ENCODE measurements at regions not wholly inside any gene's neighbourhood (a gene's known extent, or its start where the extent isn't known, plus 50 kb on each side); places are given as distances from the start of the nearest gene placed in this dataset.
"Not testable (repeated sequence)": the region's sequence is repeated elsewhere in the genome, so short reads cannot be mapped to it uniquely, and the experiment has no call there.

DNA sequence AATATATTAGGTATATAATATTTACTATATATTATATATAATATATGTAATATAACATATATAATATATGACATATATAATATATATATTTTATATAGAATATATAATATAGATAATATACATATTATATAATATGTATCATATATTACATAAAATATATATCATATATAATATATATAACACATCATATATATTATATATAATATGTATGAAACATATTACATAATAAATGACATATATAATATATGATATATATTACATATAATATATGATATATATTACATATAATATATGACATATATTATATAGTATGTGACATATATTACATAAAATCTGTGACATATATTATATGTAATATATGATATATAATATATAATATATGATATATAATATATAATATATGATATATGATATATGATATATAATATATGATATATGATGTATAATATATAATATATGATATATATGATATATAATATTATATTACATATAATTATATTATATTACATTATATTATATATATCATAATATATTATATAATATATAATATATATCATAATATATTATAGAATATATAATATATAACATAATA is 119.5 kb upstream of the RIMBP3 start:
- no peaks in the 10 kb centered on the region for H3K27me3 ChIP-seq (ENCODE audit: control insufficient read depth in 1 of 2, insufficient read depth in 2 of 2, low read length in 2 of 2)
- Mint-ChIP-seq H3K36me3 (ENCODE audit: low read depth) (no peaks in the 10 kb centered on the region), H3K9me3 (peaks cover 2% of the 10 kb centered on the region), H3K27me3 (no peaks in the 10 kb centered on the region), H3K27ac (no peak overlapping the region), H3K4me3 (no peak overlapping the region), H3K4me1 (ENCODE audit: low read depth) (no peaks in the 10 kb centered on the region)
- DNase-seq = no peak
- ATAC-seq (ENCODE audit: poor library complexity) = no peak
- H3K27ac ChIP-seq (ENCODE audit: low read depth in 1 of 2, low read length in 2 of 2) = no peak overlapping the region
- TF ChIP-seq, protein P1, sequence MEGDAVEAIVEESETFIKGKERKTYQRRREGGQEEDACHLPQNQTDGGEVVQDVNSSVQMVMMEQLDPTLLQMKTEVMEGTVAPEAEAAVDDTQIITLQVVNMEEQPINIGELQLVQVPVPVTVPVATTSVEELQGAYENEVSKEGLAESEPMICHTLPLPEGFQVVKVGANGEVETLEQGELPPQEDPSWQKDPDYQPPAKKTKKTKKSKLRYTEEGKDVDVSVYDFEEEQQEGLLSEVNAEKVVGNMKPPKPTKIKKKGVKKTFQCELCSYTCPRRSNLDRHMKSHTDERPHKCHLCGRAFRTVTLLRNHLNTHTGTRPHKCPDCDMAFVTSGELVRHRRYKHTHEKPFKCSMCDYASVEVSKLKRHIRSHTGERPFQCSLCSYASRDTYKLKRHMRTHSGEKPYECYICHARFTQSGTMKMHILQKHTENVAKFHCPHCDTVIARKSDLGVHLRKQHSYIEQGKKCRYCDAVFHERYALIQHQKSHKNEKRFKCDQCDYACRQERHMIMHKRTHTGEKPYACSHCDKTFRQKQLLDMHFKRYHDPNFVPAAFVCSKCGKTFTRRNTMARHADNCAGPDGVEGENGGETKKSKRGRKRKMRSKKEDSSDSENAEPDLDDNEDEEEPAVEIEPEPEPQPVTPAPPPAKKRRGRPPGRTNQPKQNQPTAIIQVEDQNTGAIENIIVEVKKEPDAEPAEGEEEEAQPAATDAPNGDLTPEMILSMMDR (IDR thresholded peaks at IDR 0.05) = no peak
- intact Hi-C loops (cut with DNase I, micrococcal nuclease) = no loop called here
- no peak overlapping the region for H3K4me3 ChIP-seq (ENCODE audit: low read length)
- no peaks in the 10 kb centered on the region for H3K9me3 ChIP-seq (ENCODE audit: control insufficient read depth in 1 of 2, insufficient read depth in 1 of 2, low read length in 2 of 2)
- POLR2A ChIA-PET = no interaction called here
- H3K36me3 ChIP-seq (ENCODE audit: insufficient read depth, low read length) = no peaks in the 10 kb centered on the region
- CTCF ChIA-PET = no interaction called here
- H3K4me1 ChIP-seq (ENCODE audit: insufficient read depth, low read length) = no peaks in the 10 kb centered on the region

- H3K27me3 Mint-ChIP-seq; intact Hi-C loops (cut with DNase I, micrococcal nuclease); CTCF ChIA-PET; H3K27ac Mint-ChIP-seq; H3K4me1 Mint-ChIP-seq (ENCODE audit: low read depth); H3K4me3 Mint-ChIP-seq; H3K9me3 ChIP-seq (ENCODE audit: control insufficient read depth in 1 of 2, insufficient read depth in 1 of 2, low read length in 2 of 2); H3K36me3 Mint-ChIP-seq (ENCODE audit: low read depth); H3K36me3 ChIP-seq (ENCODE audit: insufficient read depth, low read length); POLR2A ChIA-PET; H3K4me1 ChIP-seq (ENCODE audit: insufficient read depth, low read length); H3K27me3 ChIP-seq (ENCODE audit: control insufficient read depth in 1 of 2, insufficient read depth in 2 of 2, low read length in 2 of 2); H3K4me3 ChIP-seq (ENCODE audit: low read length); H3K27ac ChIP-seq (ENCODE audit: low read depth in 1 of 2, low read length in 2 of 2); H3K9me3 Mint-ChIP-seq: not testable (repeated sequence)
- ATAC-seq (ENCODE audit: poor library complexity) = peak; percentile 56
- DNase-seq = peak in 11 of 14 experiments; percentile 0 to 86 (median 56)
Measured at GRCh38 chr22:18730410-18730809, 118.7 kb upstream of the RIMBP3 start.

Data from CD4-positive, alpha-beta T cell (primary cell).